ENCODE measurements at regions not wholly inside any gene's neighbourhood (a gene's known extent, or its start where the extent isn't known, plus 50 kb on each side); places are given as distances from the start of the nearest gene placed in this dataset.

DNA sequence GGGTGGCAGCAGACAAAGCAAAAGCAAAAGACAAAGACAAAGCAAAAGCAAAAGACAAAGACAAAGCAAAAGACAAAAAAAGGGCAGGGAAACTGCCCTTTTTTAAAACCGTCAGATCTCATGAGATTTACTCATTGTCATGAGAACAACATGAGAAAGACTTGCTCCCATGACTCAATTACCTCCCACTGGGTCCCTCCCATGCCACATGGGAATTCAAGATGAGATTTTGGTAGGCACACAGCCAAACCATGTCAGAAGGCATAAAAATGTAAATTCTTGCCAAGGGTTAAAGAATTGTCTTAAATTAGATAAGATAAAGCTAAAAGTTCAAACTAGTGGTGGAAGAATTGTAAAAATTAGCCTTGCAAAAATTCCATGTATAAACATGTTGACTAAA is 419.7 kb downstream of the TRAM1L1 start:
- TF ChIP-seq, protein P1, sequence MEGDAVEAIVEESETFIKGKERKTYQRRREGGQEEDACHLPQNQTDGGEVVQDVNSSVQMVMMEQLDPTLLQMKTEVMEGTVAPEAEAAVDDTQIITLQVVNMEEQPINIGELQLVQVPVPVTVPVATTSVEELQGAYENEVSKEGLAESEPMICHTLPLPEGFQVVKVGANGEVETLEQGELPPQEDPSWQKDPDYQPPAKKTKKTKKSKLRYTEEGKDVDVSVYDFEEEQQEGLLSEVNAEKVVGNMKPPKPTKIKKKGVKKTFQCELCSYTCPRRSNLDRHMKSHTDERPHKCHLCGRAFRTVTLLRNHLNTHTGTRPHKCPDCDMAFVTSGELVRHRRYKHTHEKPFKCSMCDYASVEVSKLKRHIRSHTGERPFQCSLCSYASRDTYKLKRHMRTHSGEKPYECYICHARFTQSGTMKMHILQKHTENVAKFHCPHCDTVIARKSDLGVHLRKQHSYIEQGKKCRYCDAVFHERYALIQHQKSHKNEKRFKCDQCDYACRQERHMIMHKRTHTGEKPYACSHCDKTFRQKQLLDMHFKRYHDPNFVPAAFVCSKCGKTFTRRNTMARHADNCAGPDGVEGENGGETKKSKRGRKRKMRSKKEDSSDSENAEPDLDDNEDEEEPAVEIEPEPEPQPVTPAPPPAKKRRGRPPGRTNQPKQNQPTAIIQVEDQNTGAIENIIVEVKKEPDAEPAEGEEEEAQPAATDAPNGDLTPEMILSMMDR (conservative IDR thresholded peaks at IDR 0.05; ENCODE audit: low read depth, low read length): no peak
- TF ChIP-seq EZH2 (IDR thresholded peaks at IDR 0.05; ENCODE audit: low read length, unreplicated experiment) (no peak), EZH2phosphoT487 (IDR thresholded peaks at IDR 0.05; ENCODE audit: borderline replicate concordance, low read length) (no peak)

All from PC-3 (cell line).